ENCODE measurements at regions not wholly inside any gene's neighbourhood (a gene's known extent, or its start where the extent isn't known, plus 50 kb on each side); places are given as distances from the start of the nearest gene placed in this dataset.

DNA sequence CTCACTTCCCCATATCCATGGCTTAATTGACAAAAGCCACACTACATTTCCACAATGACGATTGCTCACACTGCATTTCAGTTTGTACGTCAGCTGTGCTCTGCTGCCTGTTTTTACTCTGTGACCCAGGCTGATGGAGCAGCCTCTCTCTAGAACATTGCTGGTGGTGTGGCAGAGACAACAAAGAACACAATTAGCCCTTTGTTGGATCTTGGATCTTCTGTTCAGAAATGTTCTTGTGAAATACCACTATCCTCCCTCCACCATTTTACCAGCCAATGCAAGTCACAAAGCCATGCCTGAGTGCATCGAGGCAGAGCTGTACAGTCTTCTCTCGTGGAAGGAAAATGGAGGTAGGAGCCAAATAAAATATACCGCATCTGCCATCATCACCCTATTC, 56.9 kb upstream of the TBC1D5 start:
- Histone ChIP-seq H3K79me2 (ENCODE audit: insufficient read depth) (no peaks in the 10 kb centered on the region), H2AFZ (ENCODE audit: low read depth) (no peak overlapping the region), H3K27me3 (ENCODE audit: insufficient read depth) (no peaks in the 10 kb centered on the region), H3K4me1 (ENCODE audit: control insufficient read depth in 1 of 2, insufficient read depth in 2 of 2, low read depth in 1 of 2, low read length in 1 of 2) (peaks cover 0 to 3% of the 10 kb centered on the region in 2 experiments; a peak in 1 of 4 replicates), H3K4me3 (ENCODE audit: low read depth in 2 of 2, low read length in 1 of 2) (no peak overlapping the region), H3K27ac (ENCODE audit: low read depth in 2 of 2, low read length in 1 of 2) (no peak overlapping the region), H3F3A (replicated peaks; ENCODE audit: insufficient read depth) (no peaks in the 10 kb centered on the region), H3K36me3 (replicated peaks in 1 of 2; ENCODE audit: control insufficient read depth in 1 of 2, insufficient read depth in 2 of 2, low read length in 1 of 2) (no peaks in the 10 kb centered on the region), H3K9me3 (no peaks in the 10 kb centered on the region), H4K20me1 (ENCODE audit: insufficient read depth) (no peaks in the 10 kb centered on the region), H3K9me2 (no peaks in the 10 kb centered on the region), H3K4me2 (no peak overlapping the region), H3K9ac (no peak overlapping the region)
- 69% methylated on average over 5 of the region's 5 CpGs for WGBS (ENCODE audit: low lambda C conversion rate)
- CTCF ChIA-PET = interaction anchor here (1.8 kb wide), 1 partner anchor 13 kb away, joined by 4 read pairs; no protein-coding TSS in a partner anchor
- no peak for DNase-seq
- TF ChIP-seq RCOR1 (IDR thresholded peaks at IDR 0.05; ENCODE audit: low read length) (no peak), EP300 (IDR thresholded peaks at IDR 0.05; ENCODE audit: borderline replicate concordance in 1 of 2, low read depth in 1 of 2, low read length in 1 of 2) (no peak), GABPA (IDR thresholded peaks at IDR 0.05; ENCODE audit: low read depth) (no peak), FOSL2 (IDR thresholded peaks at IDR 0.05; ENCODE audit: borderline replicate concordance, low read depth) (no peak), MEF2A (IDR thresholded peaks at IDR 0.05; ENCODE audit: borderline replicate concordance, low read depth) (no peak), SMC3 (IDR thresholded peaks at IDR 0.05; ENCODE audit: low read depth, low read length) (no peak), USF2 (IDR thresholded peaks at IDR 0.05; ENCODE audit: borderline replicate concordance, low read depth, low read length) (no peak), TAF1 (IDR thresholded peaks at IDR 0.05; ENCODE audit: borderline replicate concordance, low read depth, low read length) (no peak), NRF1 (IDR thresholded peaks at IDR 0.05; ENCODE audit: low read depth, low read length) (no peak), MXI1 (IDR thresholded peaks at IDR 0.05; ENCODE audit: low read depth, low read length) (no peak), FOXJ3 (CRISPR knock-in tag; IDR thresholded peaks at IDR 0.05) (no peak), TCF12 (IDR thresholded peaks at IDR 0.05) (no peak), RXRA (IDR thresholded peaks at IDR 0.05; ENCODE audit: borderline replicate concordance, low read depth) (no peak), SIN3A (IDR thresholded peaks at IDR 0.05; ENCODE audit: borderline replicate concordance, low read depth, low read length) (no peak)
- TF ChIP-seq, protein P1, sequence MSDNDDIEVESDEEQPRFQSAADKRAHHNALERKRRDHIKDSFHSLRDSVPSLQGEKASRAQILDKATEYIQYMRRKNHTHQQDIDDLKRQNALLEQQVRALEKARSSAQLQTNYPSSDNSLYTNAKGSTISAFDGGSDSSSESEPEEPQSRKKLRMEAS (IDR thresholded peaks at IDR 0.05; ENCODE audit: low read depth) = no peak
- TF ChIP-seq, protein P2, sequence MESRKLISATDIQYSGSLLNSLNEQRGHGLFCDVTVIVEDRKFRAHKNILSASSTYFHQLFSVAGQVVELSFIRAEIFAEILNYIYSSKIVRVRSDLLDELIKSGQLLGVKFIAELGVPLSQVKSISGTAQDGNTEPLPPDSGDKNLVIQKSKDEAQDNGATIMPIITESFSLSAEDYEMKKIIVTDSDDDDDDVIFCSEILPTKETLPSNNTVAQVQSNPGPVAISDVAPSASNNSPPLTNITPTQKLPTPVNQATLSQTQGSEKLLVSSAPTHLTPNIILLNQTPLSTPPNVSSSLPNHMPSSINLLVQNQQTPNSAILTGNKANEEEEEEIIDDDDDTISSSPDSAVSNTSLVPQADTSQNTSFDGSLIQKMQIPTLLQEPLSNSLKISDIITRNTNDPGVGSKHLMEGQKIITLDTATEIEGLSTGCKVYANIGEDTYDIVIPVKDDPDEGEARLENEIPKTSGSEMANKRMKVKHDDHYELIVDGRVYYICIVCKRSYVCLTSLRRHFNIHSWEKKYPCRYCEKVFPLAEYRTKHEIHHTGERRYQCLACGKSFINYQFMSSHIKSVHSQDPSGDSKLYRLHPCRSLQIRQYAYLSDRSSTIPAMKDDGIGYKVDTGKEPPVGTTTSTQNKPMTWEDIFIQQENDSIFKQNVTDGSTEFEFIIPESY (IDR thresholded peaks at IDR 0.05; ENCODE audit: borderline replicate concordance, low read depth) = no peak
- TF ChIP-seq, protein P3, sequence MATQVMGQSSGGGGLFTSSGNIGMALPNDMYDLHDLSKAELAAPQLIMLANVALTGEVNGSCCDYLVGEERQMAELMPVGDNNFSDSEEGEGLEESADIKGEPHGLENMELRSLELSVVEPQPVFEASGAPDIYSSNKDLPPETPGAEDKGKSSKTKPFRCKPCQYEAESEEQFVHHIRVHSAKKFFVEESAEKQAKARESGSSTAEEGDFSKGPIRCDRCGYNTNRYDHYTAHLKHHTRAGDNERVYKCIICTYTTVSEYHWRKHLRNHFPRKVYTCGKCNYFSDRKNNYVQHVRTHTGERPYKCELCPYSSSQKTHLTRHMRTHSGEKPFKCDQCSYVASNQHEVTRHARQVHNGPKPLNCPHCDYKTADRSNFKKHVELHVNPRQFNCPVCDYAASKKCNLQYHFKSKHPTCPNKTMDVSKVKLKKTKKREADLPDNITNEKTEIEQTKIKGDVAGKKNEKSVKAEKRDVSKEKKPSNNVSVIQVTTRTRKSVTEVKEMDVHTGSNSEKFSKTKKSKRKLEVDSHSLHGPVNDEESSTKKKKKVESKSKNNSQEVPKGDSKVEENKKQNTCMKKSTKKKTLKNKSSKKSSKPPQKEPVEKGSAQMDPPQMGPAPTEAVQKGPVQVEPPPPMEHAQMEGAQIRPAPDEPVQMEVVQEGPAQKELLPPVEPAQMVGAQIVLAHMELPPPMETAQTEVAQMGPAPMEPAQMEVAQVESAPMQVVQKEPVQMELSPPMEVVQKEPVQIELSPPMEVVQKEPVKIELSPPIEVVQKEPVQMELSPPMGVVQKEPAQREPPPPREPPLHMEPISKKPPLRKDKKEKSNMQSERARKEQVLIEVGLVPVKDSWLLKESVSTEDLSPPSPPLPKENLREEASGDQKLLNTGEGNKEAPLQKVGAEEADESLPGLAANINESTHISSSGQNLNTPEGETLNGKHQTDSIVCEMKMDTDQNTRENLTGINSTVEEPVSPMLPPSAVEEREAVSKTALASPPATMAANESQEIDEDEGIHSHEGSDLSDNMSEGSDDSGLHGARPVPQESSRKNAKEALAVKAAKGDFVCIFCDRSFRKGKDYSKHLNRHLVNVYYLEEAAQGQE (IDR thresholded peaks at IDR 0.05; ENCODE audit: low read depth, low read length) = no peak
- TF ChIP-seq, protein P4, sequence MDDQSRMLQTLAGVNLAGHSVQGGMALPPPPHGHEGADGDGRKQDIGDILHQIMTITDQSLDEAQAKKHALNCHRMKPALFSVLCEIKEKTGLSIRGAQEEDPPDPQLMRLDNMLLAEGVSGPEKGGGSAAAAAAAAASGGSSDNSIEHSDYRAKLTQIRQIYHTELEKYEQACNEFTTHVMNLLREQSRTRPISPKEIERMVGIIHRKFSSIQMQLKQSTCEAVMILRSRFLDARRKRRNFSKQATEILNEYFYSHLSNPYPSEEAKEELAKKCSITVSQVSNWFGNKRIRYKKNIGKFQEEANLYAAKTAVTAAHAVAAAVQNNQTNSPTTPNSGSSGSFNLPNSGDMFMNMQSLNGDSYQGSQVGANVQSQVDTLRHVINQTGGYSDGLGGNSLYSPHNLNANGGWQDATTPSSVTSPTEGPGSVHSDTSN (IDR thresholded peaks at IDR 0.05) = no peak
- POLR2A ChIA-PET = no interaction called here

Data from SK-N-SH (cell line).